ENCODE measurements at regions not wholly inside any gene's neighbourhood (a gene's known extent, or its start where the extent isn't known, plus 50 kb on each side); places are given as distances from the start of the nearest gene placed in this dataset.

GRCh38 chr12:90337018-90337417 lies 618.0 kb downstream of the CCER1 start:
- H3K23me2 ChIP-seq (ENCODE audit: insufficient read length, low read depth, low read length, poor library complexity, severe bottlenecking) = no peaks in the 10 kb centered on the region
- no peak overlapping the region for H2BK12ac ChIP-seq (ENCODE audit: insufficient read length, low read depth, low read length)
- no peak overlapping the region for H3K27ac ChIP-seq (ENCODE audit: insufficient read length, low read depth, low read length)
- no peaks in the 10 kb centered on the region for H4K20me1 ChIP-seq (ENCODE audit: control insufficient read depth, insufficient read depth, insufficient read length)
- H3K79me1 ChIP-seq (ENCODE audit: insufficient read depth, low read depth, low read length, poor library complexity, severe bottlenecking) = no peaks in the 10 kb centered on the region
- TF ChIP-seq CTCF (conservative IDR thresholded peaks at IDR 0.05) = no peak
- H3K4me2 ChIP-seq (ENCODE audit: insufficient read depth, insufficient read length, low read length) = no peak overlapping the region
- H3K4me1 Mint-ChIP-seq = peaks cover 23 to 28% of the 10 kb centered on the region in 2 experiments
- no peak overlapping the region for H2AFZ ChIP-seq (ENCODE audit: low read length)
- H3K27me3 ChIP-seq (ENCODE audit: insufficient read depth, low read length) = no peaks in the 10 kb centered on the region; the same call in 1 of the 2 replicates
- no peak overlapping the region for H3K14ac ChIP-seq (ENCODE audit: insufficient read depth, low read length)
- no peak overlapping the region for H4K8ac ChIP-seq (replicated peaks; ENCODE audit: insufficient read length, low read depth, low read length)
- H3K4me3 Mint-ChIP-seq = no peak overlapping the region
- H3K23ac ChIP-seq (ENCODE audit: insufficient read length, low read depth, low read length) = no peak overlapping the region
- no peaks in the 10 kb centered on the region for H3K79me2 ChIP-seq (ENCODE audit: insufficient read depth, low read length)
- no peak overlapping the region for H3T11ph ChIP-seq (ENCODE audit: low read length)
- H2AK5ac ChIP-seq (ENCODE audit: insufficient read length, low read length) = no peak overlapping the region
- H4K5ac ChIP-seq (ENCODE audit: insufficient read length, low read depth, low read length) = no peak overlapping the region
- H3K9ac ChIP-seq (ENCODE audit: extremely low read depth, insufficient read length, low read length) = no peak overlapping the region
- H4K91ac ChIP-seq (ENCODE audit: insufficient read length, low read depth, low read length) = no peak overlapping the region
- H2BK120ac ChIP-seq (ENCODE audit: low read depth, low read length, poor library complexity, severe bottlenecking) = no peak overlapping the region
- H3K4ac ChIP-seq (ENCODE audit: low read depth, low read length) = no peak overlapping the region
- H3K36me3 Mint-ChIP-seq (ENCODE audit: insufficient read depth in 1 of 3, low read depth in 3 of 3) = no peaks in the 10 kb centered on the region
- no peaks in the 10 kb centered on the region; the same call in 1 of the 2 replicates for H3K4me1 ChIP-seq (ENCODE audit: insufficient read depth, low read length)
- no peaks in the 10 kb centered on the region for H3K9me3 Mint-ChIP-seq
- no peak for DNase-seq
- no peak overlapping the region for H2BK15ac ChIP-seq (ENCODE audit: low read depth, low read length)
- H3K56ac ChIP-seq (ENCODE audit: insufficient read length, low read depth, low read length) = no peak overlapping the region
- no peak overlapping the region for H3K27ac Mint-ChIP-seq
- no peak overlapping the region for H2BK5ac ChIP-seq (ENCODE audit: insufficient read length, low read length)
- no peak overlapping the region for H3K18ac ChIP-seq (ENCODE audit: insufficient read length, low read depth, low read length)
- peaks cover 58% of the 10 kb centered on the region for H3K27me3 Mint-ChIP-seq (ENCODE audit: low read depth)
- no peak overlapping the region for H2BK20ac ChIP-seq (ENCODE audit: low read depth, low read length, poor library complexity, severe bottlenecking)
- no peaks in the 10 kb centered on the region for H3K9me3 ChIP-seq (ENCODE audit: control insufficient read depth, low read depth, low read length)

Data from H9 (cell line).